Spleen (tissue), 7 donors: ENCODE measurements at regions not wholly inside any gene's neighbourhood (a gene's known extent, or its start where the extent isn't known, plus 50 kb on each side); places are given as distances from the start of the nearest gene placed in this dataset.

Experiments used
- CTCF ChIP-seq, 11 experiments: fragments of 200-600 bp in 7 of 11; fragments of 450-650 bp in 4 of 11; sonication (generic) in 4 of 11; IDR thresholded peaks in 8 of 11; conservative IDR thresholded peaks in 3 of 11; 1 replicate in 7 of 11; 2 replicates in 4 of 11; pipeline versions ENCODE4 v1.4.0 to v1.8.0; 2016 to 2021; ENCODE audit warnings: antibody characterized with exemption in 11 of 11, inconsistent platforms in 4 of 11, mild to moderate bottlenecking in 1 of 11
- POLR2A ChIP-seq, 3 donors: fragments of 450-650 bp; IDR thresholded peaks; one replicate each; pipeline ENCODE4 v1.5.1; 2017; ENCODE audit warnings: antibody characterized with exemption in 3 of 3, mild to moderate bottlenecking in 1 of 3
- donor health status: DM: no; HTN: no; CAD: no; lungs with moderate emphysema.
- donor health status: DM: no; HTN: no; CAD: no.
- donor health status: DM: no; HTN: no; CAD: no.

DNA sequence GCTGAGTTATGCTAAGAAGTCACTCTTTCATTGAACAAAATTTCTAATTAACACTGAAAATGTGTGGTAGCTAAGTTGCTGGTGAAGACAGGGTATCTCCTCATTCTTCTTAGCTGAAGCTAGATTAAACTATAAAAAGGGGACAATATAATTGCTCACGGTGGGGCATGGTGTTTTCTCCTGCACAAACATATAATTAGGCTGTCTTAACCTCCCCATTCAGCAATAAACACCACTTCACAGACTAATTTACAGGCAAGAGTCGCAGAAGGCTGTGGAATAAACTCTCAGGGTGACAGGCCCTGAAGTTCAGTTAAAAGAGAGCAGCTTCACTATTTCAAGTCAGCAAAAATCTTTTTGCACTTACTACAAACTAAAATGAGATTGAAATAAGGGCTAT is 338.9 kb upstream of the NT5E start:
- TF ChIP-seq POLR2A (IDR thresholded peaks at IDR 0.05) = no peak
- no peak for TF ChIP-seq CTCF (IDR thresholded peaks at IDR 0.05 in 8 of 11, conservative IDR thresholded peaks at IDR 0.05 in 3 of 11)
